Smooth muscle cell (in vitro differentiated cells): ENCODE measurements at regions not wholly inside any gene's neighbourhood (a gene's known extent, or its start where the extent isn't known, plus 50 kb on each side); places are given as distances from the start of the nearest gene placed in this dataset.

Experiments
- DNase-seq: peaks from one replicate; lab custom pipeline; 2025; ENCODE audit not compliant: unreplicated experiment; lab: John Stamatoyannopoulos, UW
- H2AFZ ChIP-seq: fragments of 200-600 bp; sonication (generic); 2 replicates; pipeline ENCODE4 v1.6.0; 2016; ENCODE audit warnings: antibody characterized with exemption, low read depth, mild to moderate bottlenecking
- H3F3A ChIP-seq: fragments of 200-600 bp; sonication (generic); 2 replicates; pipeline ENCODE4 v1.6.0; 2017; ENCODE audit warnings: antibody characterized with exemption, low read depth
- H3K27ac ChIP-seq: fragments of 200-600 bp; sonication (generic); 2 replicates; pipeline ENCODE4 v1.5.1; 2016; ENCODE audit warnings: low read depth, mild to moderate bottlenecking
- H3K27me3 ChIP-seq: fragments of 200-600 bp; sonication (generic); 2 replicates; pipeline ENCODE4 v1.6.1; 2016; ENCODE audit warnings: low read depth, mild to moderate bottlenecking
- H3K36me3 ChIP-seq: fragments of 200-600 bp; sonication (generic); 2 replicates; pipeline ENCODE4 v1.5.1; 2016; ENCODE audit warnings: low read depth
- H3K4me1 ChIP-seq: fragments of 200-600 bp; sonication (generic); 2 replicates; pipeline ENCODE4 v1.5.1; 2016; ENCODE audit warnings: low read depth
- H3K4me2 ChIP-seq: fragments of 200-600 bp; sonication (generic); 2 replicates; pipeline ENCODE4 v1.6.0; 2016; ENCODE audit warnings: mild to moderate bottlenecking
- H3K4me3 ChIP-seq: fragments of 200-600 bp; sonication (generic); 2 replicates; pipeline ENCODE4 v1.5.1; 2016; ENCODE audit warnings: mild to moderate bottlenecking
- H3K79me2 ChIP-seq: fragments of 200-600 bp; sonication (generic); 2 replicates; pipeline ENCODE4 v1.6.0; 2016; ENCODE audit warnings: low read depth, mild to moderate bottlenecking
- H3K9ac ChIP-seq: fragments of 200-600 bp; sonication (generic); 2 replicates; pipeline ENCODE4 v1.6.0; 2016; ENCODE audit warnings: low read depth
- H3K9me3 ChIP-seq: fragments of 200-600 bp; sonication (generic); replicated peaks from 2 replicates; pipeline ENCODE4 v1.5.1; 2016; ENCODE audit warnings: low read depth
- H4K20me1 ChIP-seq: fragments of 200-600 bp; sonication (generic); 2 replicates; pipeline ENCODE4 v1.6.0; 2016; ENCODE audit warnings: low read depth
- CTCF ChIP-seq: fragments of 200-600 bp; sonication (generic); IDR thresholded peaks from 2 replicates; pipeline ENCODE4 v1.5.1; 2017; ENCODE audit warnings: borderline replicate concordance, mild to moderate bottlenecking, antibody characterized with exemption; ENCODE audit not compliant: insufficient read depth, poor library complexity, severe bottlenecking
- WGBS: methylation state at CpG from one replicate; pipeline ENCODE4 v1.1.7; 2016; ENCODE audit warnings: low lambda C conversion rate; 5-methylcytosine and 5-hydroxymethylcytosine counted together

GRCh38 chr6:10320291-10320690, 94.6 kb downstream of the TFAP2A start:
- Histone ChIP-seq H3K4me1 (peaks cover 12% of the 10 kb centered on the region), H3K9me3 (no peaks in the 10 kb centered on the region), H3F3A (peaks cover 7% of the 10 kb centered on the region), H3K36me3 (no peaks in the 10 kb centered on the region), H3K4me3 (no peak overlapping the region), H3K27ac (no peak overlapping the region), H3K79me2 (no peaks in the 10 kb centered on the region), H3K9ac (no peak overlapping the region), H3K27me3 (no peaks in the 10 kb centered on the region), H2AFZ (no peak overlapping the region), H4K20me1 (no peaks in the 10 kb centered on the region), H3K4me2 (no peak overlapping the region)
- TF ChIP-seq CTCF: no peak
- no peak for DNase-seq
- 75% methylated on average over 6 of the region's 6 CpGs for WGBS

- H3K4me1 ChIP-seq: peaks cover 28% of the 10 kb centered on the region
- H2AFZ ChIP-seq: peak overlapping the region; percentile 73
- no peak for TF ChIP-seq CTCF
- no peaks in the 10 kb centered on the region for H3K79me2 ChIP-seq
- DNase-seq: no peak
- no peaks in the 10 kb centered on the region for H3K27me3 ChIP-seq
- peak overlapping the region; percentile 66 for H3K4me2 ChIP-seq
- H3K9me3 ChIP-seq: no peaks in the 10 kb centered on the region
- 39% methylated on average over 12 of the region's 12 CpGs for WGBS
- peak overlapping the region; percentile 70 for H3K27ac ChIP-seq
- H3K36me3 ChIP-seq: no peaks in the 10 kb centered on the region
- no peak overlapping the region for H3K4me3 ChIP-seq
- H3F3A ChIP-seq: peaks cover 7% of the 10 kb centered on the region
- no peaks in the 10 kb centered on the region for H4K20me1 ChIP-seq
- H3K9ac ChIP-seq: no peak overlapping the region
Observed at GRCh38 chr6:10316373-10316721, 98.5 kb downstream of the TFAP2A start.

GRCh38 chr6:10315658-10316372, 99.1 kb downstream of the TFAP2A start:
- TF ChIP-seq CTCF: no peak
- Histone ChIP-seq H3K4me3 (no peak overlapping the region), H3K79me2 (no peaks in the 10 kb centered on the region), H3K27me3 (no peaks in the 10 kb centered on the region), H3K27ac (peak overlapping the region; percentile 70), H3F3A (peaks cover 7% of the 10 kb centered on the region), H3K36me3 (no peaks in the 10 kb centered on the region), H3K9ac (no peak overlapping the region), H3K9me3 (no peaks in the 10 kb centered on the region), H2AFZ (peak overlapping the region; percentile 73), H4K20me1 (no peaks in the 10 kb centered on the region), H3K4me1 (peaks cover 28% of the 10 kb centered on the region), H3K4me2 (peak overlapping the region; percentile 66)
- DNase-seq: no peak
- 48% methylated on average over 7 of the region's 7 CpGs for WGBS

- Histone ChIP-seq H3K27ac (peak overlapping the region; percentile 70), H3K4me3 (no peak overlapping the region), H3K9me3 (no peaks in the 10 kb centered on the region), H3K4me2 (no peak overlapping the region), H3F3A (peaks cover 7% of the 10 kb centered on the region), H3K36me3 (no peaks in the 10 kb centered on the region), H3K27me3 (no peaks in the 10 kb centered on the region), H2AFZ (no peak overlapping the region), H3K4me1 (peaks cover 35% of the 10 kb centered on the region), H3K79me2 (no peaks in the 10 kb centered on the region), H4K20me1 (no peaks in the 10 kb centered on the region), H3K9ac (no peak overlapping the region)
- no peak for DNase-seq
- 22% methylated on average over 8 of the region's 8 CpGs for WGBS
- TF ChIP-seq CTCF: no peak
Observed at GRCh38 chr6:10315034-10315433, 99.8 kb downstream of the TFAP2A start.
